ENCODE measurements at regions not wholly inside any gene's neighbourhood (a gene's known extent, or its start where the extent isn't known, plus 50 kb on each side); places are given as distances from the start of the nearest gene placed in this dataset.

DNA sequence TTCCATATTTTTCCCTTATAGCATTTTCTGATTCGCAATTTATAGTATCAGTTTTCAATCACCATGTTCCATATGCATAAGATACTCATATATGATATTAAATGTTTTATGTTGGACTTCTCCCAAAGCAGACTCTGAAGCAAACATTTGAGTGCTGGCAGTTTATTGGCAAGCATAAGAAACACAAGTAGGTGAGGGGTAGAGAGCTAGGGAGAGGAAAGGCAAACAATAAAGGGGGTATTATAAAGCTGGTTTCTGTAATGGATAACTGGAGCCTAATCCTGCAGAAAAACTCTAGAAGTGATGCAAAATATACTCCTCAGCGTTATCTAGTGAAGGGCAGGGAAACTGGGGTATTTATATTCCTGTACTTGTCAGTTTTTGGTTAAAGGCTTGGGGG lies 491.5 kb upstream of the TGFBR2 start:
- DNase-seq (ENCODE audit: low read depth in 3 of 3): no peak

DNA sequence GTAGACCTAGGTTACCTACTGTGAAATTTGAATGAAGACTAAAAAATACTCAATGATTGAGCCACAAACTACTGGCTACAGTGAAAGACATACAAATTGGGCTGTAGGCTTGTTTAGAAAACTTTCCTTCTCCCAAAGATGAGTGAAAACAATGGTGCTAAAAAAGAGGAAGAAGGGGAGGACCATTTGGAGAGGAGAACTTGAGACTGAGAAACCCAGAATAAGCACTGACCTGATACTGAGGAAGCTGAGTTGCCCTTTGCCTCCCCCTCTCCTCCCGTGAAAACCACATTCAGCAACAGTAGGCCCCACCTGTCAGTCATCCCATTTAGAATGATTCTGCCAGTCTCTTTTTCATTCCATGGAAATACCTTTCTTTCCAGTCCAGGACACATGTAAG lies 484.0 kb upstream of the TGFBR2 start:
- no peak for DNase-seq (ENCODE audit: low read depth in 3 of 3)

DNA sequence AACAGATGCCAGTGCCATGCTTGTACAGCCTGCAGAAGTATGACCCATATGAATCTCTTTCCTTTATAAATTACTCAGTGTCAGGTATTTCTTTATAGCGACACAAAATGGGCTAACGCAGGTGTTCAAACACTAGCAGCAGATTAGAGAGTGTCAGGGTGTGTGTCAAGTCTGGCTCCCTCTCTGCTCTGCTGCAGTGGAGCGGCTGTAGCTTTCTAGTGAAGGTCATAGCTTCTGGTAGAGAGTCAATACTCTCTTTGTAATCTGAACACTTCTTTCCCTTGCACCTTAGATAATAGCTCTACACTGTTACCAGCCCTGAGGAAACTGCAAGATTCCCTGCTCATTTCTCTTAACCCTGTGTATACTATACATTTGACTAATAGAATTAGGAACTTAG lies 483.2 kb upstream of the TGFBR2 start:
- DNase-seq (ENCODE audit: low read depth in 3 of 3): no peak

DNA sequence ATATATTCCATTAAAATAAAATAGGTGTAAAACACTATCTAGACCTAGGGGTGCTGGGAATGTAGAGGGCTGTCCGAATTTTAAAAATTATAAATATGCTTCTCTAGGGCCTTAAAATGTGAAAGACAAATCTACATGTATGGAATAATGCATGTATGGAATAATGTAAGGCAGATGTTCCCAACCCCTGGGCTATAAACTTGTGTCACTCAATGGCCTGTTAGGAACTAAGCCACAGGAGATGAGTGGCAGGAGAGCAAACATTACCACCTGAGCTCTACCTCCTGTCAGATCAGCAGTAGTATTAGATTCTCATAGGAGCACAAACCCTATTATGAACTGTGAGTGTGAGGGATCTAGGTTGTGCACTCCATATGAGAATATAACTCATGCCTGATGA lies 482.6 kb upstream of the TGFBR2 start:
- no peak for DNase-seq (ENCODE audit: low read depth in 3 of 3)

DNA sequence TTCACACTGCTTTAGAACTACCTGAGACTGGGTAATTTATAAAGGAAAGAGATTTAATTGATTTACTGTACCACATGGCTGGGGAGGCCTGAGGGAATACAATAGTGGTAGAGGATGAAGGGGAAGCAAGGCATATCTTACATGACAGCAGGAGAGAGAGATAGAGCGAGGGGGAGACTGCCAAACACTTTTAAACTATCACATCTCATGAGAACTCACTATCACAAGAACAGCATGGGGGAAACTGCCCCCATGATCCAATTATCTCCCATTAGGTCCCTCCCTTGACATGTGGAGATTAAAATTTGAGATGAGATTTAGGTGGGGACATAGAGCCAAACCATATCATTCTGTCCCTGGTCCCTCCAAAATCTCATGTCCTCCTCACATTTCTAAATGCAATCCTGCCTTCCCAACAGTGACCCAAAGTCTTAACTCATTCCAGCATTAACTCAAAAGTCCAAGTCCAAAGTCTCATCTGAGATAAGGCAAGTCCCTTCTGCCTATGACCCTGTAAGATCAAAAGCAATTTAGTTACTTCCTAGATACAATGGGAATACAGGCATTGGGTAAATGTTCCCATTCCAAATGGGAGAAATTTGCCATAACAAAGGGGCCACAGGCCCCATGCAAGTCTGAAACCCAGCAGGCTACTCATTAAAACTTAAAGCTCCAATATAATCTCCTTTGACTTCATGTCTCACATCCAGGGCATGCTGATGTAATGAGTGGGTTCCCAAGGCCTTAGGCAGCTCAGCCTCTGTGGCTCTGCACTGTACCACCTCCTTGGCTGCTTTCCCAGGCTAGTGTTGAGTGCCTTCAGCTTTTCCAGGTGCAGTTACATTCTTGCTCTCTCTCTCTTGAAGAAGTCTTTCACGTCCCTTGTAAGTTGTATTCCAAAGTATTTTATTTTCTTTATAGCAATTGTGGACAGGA lies 481.7 kb upstream of the TGFBR2 start:
- DNase-seq (ENCODE audit: low read depth in 3 of 3): no peak

DNA sequence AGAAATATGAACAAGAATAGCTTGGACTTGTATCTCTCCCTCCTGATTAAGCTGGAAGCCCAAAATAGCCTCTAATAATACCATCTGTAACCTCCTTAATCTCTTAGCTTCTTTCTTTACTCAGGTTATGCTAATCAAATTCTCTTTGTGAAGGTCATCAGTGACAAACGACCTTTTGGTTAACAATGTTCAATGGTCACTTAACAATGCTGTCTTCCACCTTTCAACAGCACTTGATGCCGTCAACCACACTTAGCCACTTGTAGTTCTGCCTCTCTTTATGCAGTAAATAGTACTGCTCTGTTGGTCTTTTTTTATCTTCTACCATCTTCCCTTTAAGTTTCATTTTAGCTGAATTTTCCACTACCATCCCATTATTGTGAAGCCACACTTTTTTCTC lies 476.6 kb upstream of the TGFBR2 start:
- DNase-seq (ENCODE audit: low read depth in 3 of 3): no peak

DNA sequence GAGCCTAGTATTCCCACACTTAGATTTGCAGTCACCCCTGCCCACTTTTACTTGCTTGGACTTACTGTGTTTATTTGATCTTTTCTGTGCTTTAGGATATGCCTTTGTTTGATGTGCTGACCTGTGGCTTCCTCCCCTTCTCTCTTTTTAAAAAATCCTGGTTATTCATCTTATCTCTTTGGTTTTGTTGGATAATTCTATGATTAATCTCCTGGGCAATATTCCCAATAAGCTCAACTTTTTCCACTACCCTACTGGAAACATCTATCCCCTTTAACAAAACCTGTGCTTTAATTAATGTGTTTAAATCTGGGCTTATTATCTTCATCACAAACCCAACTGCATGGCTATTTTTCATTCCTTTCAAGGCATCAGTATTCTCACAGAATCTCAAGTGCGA lies 476.0 kb upstream of the TGFBR2 start:
- no peak for DNase-seq (ENCODE audit: low read depth in 3 of 3)

DNA sequence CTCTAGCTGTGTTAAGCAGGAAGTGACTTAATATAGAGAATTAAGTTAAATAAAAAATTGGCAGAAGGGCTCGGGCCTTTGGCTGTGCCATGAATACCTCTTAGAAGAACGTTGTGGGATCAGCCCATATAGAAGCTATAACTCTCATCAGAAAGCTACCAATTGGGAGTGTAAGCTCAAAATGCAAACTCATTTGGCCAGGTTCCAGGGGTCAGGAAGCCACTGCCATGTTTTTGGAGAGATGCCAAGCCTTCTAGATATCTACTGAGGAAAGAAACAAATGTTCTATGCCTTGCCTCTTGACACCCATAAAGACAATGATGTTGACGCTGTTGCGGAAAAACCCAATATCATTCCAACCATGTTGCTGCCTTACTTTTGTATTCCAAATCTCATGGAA lies 475.2 kb upstream of the TGFBR2 start:
- no peak for DNase-seq (ENCODE audit: low read depth in 3 of 3)

DNA sequence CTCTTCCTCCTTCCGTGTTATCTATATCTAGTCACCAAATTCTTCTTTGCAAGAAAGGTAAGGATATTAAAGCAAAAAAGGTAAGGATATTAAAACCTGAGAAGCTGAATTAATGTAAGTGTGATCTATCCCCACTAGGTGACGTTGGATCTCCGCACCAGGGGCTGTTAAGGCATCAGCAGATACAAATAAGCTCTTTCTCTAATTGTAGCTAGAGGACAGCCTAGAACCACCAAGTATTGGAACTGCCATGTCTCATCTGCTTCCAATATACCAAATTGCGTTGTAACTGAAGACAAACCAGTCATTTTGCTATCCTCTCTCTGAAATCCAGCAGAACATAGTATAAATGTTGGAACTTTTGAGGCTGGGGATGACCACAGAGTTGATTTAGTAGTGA lies 471.2 kb upstream of the TGFBR2 start:
- DNase-seq (ENCODE audit: low read depth in 3 of 3): no peak

DNA sequence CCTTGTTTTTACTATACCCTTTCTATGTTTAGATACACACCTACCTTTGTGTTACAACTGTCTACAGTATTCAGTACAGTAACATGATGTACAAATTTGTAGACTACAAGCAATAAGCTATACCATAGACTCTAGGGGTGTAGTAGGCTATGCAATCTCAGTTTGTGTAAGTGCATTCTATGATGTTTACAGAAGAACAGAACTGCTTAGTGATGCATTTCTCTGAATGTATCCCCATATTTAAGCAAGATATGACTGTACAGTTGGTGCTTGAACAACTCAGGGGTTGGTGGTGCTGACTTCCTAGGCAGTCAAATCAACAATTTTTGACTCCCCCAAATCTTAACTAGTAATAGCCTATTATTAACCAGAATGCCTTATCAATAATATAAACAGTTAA lies 467.1 kb upstream of the TGFBR2 start:
- DNase-seq (ENCODE audit: low read depth in 3 of 3): no peak

DNA sequence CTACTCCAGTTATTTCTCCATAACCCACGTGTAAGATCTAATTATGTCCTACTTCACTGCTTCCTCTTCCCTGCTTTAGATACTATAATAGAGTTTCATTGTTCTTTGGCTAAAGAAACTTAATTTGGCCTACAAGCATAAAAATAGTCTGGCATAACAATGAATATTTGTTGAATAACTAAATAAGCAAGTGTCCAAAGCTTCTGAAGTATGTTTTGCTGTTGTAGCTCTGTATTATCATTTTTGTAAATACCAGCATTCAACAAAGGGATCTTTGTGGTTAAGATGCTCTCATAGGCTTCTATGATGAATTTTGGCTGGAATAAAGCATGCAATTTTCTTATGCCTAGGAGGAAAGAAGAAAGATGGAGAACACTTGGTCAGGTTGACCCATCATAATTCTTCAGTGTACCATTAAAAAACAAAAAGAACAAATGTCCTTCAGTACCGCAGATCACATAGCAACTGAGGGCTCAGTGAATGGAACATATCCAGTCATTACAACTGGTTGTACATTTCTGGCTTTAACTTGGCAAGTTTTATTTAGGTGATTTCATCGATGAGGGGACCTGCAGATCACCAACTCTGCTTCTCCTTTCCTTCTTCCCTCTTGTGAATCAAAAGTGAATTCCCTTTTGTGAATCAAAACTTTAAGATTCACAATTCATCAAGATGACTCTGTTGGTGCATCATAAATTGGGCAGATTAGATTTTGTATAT lies 465.9 kb upstream of the TGFBR2 start:
- no peak for DNase-seq (ENCODE audit: low read depth in 3 of 3)

DNA sequence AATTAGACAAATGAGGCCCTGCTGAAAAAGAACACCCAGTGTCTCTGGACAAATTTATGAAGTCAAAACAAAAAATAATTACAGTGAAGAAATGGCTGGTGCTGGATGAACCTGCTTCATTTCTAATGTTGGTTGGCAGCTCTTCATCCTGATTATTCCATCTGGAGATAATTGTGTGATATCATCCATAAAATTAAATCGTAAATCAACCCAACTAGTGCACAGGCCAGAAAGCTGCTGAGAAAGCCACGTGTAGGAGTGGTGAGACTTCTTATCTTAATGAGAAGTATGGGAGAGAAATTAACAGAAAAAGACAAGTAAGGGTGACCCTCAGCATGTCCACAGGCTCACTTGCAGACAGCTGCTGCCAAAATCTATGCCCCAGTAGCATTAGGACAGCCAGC lies 465.2 kb upstream of the TGFBR2 start:
- DNase-seq (ENCODE audit: low read depth in 3 of 3): no peak

DNA sequence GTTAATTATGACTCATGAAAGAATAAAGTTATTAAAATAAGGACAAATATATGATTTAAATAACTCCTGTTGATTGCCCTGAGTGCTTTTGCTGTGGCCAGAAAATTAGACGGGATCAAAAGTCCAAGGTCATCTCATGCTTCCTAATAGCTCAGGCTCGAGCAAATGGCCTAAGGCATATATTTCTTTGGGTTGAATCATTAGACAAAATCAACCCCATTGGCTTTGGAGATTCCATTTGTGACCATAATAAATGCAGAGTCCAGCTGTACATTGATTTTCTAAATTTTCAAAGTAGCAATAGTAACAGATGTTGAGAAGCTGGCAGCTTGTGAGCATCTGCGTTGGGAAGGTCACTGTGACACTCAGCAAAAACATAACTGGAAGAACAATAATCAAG lies 464.5 kb upstream of the TGFBR2 start:
- DNase-seq (ENCODE audit: low read depth in 3 of 3): no peak

DNA sequence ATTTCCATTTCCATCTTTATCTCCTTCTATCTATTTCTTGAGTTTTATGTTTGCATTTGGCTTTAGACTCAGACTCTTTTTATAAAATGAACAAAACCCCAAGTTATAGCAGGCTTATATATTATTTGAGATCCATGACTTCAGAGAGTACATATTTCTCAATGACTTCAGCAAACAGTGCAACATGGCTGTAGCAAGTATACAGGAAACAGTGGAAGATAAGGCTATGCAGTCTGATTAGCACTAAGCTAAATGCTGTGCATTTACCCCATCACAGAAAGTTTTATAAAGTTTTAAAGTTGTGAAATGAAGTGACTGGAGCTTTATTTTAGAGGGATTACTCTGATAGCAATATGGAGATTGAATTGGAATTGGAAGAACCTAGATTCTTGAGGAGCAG lies 463.5 kb upstream of the TGFBR2 start:
- no peak for DNase-seq (ENCODE audit: low read depth in 3 of 3)

DNA sequence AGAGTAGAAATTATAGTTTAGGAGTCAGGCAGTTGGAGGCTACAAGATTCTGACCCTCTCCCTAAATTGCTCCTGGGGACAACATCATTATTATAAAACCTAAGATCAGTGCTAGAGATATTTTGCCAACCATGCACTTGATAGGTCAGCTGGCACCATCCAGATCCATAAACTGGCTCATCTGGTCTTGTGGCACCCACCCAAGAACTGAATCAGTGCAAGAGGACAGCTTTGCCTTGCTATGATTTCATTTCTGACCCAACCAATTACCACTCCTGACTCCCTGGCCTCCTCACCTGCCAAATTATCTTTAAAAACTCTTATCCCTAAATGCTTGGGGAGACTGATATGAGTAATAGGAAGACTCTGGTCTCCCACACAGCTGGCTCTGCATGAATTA lies 461.1 kb upstream of the TGFBR2 start:
- DNase-seq (ENCODE audit: low read depth in 3 of 3): no peak

DNA sequence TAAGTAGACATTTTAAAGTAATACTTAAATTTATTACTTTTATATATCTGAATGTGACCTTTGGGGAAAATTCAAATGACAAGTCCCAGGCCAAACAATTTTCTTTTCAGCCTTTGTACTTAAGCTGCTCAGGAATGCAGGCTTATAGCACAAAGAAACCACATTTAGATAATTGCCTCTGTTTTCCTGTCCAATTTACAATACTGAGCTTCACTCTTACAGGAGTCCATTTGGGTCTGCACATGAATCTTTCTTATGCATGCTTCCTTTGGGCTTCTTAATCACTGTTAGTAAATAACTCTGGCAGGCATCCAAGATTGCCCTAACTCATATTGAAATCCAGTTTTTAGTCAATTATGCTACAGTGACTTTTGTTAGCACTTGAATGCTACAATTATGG lies 459.4 kb upstream of the TGFBR2 start:
- no peak for DNase-seq (ENCODE audit: low read depth in 3 of 3)

DNA sequence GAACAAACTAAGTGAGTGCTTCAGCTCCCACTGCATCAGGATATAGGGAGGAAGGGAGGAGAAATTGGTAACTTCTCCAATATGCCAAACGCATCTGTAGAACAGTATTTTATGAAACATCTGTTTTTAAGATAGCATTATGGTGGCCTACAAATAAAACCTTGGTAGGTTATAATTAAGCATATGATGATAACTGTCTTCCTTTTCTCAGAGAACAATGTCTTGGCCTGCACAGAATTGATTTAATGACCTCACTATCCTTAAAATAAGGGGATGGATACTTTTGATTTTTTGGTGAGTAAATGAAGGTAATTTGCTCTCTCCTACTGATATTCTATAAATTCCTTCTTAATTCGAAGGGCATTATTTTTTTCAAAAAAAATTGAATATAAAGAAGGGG lies 451.5 kb upstream of the TGFBR2 start:
- no peak for DNase-seq (ENCODE audit: low read depth in 3 of 3)

DNA sequence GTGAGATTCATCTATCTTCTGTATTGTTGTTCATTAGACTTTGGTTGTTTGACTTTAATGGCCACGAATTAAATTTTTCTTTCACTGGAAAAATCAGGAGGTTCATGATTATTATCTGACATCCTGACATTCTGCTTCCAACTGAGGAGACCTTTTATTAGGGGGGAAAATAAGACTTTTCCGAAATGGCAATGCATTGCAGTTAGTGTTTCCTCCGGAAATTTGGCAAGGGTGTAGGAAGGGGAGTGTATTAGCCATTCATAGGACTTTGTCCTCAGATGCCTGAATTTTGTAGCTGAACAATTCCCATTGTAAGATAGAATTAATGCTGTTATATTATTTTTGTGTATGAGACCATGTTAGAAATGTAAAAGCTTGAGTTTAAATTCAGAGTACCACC lies 450.6 kb upstream of the TGFBR2 start:
- no peak for DNase-seq (ENCODE audit: low read depth in 3 of 3)

DNA sequence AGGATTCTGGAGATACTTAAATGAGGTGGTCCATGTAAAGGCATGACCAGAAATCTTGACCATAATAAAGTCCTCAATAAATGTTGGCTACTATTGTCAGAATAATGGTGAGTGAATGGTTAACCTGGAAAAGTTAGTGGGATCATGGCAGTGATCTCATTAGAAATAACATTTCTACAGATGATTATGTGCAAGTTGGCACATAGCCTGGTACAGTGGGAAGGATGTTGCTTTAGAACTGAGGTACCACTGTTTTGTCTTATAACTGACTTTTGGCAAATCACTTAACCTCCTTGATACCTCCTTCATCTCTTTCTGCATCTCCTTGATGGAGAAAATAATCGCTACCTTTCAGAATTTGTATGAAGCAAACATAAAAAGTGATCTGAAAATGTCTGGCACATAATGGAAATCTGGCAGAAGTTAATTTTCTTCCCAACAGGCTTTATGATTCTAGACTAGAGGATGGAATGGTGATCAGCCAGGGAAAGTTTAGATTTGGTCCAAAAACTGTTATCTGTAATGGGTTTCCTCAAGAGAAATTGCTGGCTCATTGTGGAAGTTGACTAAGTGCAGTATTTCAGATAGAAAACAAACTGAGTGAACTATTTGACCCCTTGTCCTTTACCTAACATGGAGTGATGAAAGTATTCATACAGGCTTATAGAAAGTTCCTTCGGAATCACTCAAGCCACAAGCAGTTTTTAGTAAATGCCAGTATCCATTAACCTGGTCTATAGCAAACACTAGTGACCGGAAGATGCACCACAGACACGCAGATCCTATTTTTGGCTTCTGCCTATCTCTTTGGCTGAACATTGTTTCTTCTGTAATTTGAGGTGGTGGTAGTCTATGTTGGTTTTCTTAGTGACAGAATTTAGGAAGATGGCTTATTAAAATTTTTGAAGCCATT lies 449.6 kb upstream of the TGFBR2 start:
- no peak for DNase-seq (ENCODE audit: low read depth in 3 of 3)

DNA sequence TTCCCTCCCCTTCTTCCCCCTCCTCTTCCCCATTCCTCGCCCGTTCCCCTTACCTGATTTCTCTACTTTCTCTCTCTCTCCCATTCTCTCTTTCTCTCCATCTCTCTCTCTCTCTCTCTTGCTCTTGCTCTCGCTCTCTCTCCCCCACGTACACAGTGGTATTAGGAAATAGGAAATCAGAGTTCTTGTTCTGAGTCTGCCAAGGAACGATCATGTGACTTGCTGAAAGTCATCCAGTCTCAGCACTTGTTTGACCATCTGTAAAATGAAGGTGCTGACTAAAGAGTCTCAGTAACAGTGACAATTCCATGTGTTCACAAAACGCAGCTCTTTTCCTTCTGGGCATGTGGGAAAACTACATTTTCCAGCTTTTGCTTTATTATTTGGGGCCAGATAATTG lies 445.0 kb upstream of the TGFBR2 start:
- no peak for DNase-seq (ENCODE audit: low read depth in 3 of 3)

DNA sequence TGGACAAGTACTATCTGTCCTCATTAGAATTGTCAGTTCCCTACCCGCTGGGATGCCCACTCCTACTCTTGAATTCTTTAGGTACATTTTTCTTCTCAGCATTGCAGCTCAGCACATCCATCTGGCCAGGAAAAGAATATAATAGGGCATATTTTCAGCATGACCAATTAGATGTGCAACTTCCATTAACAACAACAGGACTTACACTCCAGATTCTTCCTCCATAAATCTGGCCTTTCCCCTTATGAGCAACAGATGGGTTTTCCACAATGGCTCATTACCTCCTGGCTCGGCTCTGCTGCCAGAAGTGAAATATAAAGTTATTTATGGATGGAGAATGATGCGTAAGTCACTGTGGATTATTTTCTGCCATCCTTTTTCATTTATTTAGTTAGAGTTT lies 443.8 kb upstream of the TGFBR2 start:
- DNase-seq (ENCODE audit: low read depth in 3 of 3): no peak

DNA sequence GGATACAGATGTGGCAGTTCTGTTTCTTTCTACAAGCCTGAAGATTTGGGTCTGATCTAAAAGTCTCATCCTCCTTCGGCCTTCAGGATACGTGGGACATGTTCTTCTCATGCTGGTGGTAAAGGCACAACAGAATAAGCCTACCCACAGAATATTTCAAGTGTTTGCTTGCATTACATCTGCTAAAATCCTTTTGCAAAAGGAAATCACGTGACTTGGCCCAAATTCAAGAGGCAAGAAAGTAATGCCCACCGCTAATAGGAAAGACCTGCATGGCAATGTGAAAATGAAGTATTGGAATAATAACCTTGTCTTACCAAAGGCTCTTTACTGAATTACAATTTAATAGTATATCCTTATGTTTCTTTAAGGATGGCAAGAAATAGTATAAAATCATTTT lies 439.9 kb upstream of the TGFBR2 start:
- DNase-seq (ENCODE audit: low read depth in 3 of 3): no peak
